ENCODE measurements at regions not wholly inside any gene's neighbourhood (a gene's known extent, or its start where the extent isn't known, plus 50 kb on each side); places are given as distances from the start of the nearest gene placed in this dataset.
A peak's percentile ranks its signal among the peaks of the same experiment; 100 is the strongest.
"Not testable (repeated sequence)": the region's sequence is repeated elsewhere in the genome, so short reads cannot be mapped to it uniquely, and the experiment has no call there.

- peaks cover 5% of the 10 kb centered on the region for H3K4me1 ChIP-seq (ENCODE audit: control insufficient read depth, insufficient read depth, low read length)
- H3K36me3 ChIP-seq (ENCODE audit: control insufficient read depth, insufficient read depth, low read length): no peaks in the 10 kb centered on the region
- no CpG with 5 or more reads among the region's 4 CpGs for WGBS (ENCODE audit: insufficient coverage)
- no peak for DNase-seq
- H3K9me3 ChIP-seq (replicated peaks; ENCODE audit: control insufficient read depth, low read depth, low read length): peaks cover 2% of the 10 kb centered on the region
- no peak overlapping the region for H3K27ac ChIP-seq (ENCODE audit: low read length)
- H3K4me3 ChIP-seq (ENCODE audit: low read length): no peak overlapping the region
- H3K27me3 ChIP-seq (ENCODE audit: control insufficient read depth, insufficient read depth, low read length): no peaks in the 10 kb centered on the region
Observed at GRCh38 chr2:8331068-8331467, 350.8 kb upstream of the ID2 start.

- Histone ChIP-seq H3K4me3 (ENCODE audit: low read length) (no peak overlapping the region), H3K9me3 (replicated peaks; ENCODE audit: control insufficient read depth, low read depth, low read length) (peaks cover 2% of the 10 kb centered on the region), H3K36me3 (ENCODE audit: control insufficient read depth, insufficient read depth, low read length) (no peaks in the 10 kb centered on the region), H3K27ac (ENCODE audit: low read length) (no peak overlapping the region), H3K4me1 (ENCODE audit: control insufficient read depth, insufficient read depth, low read length) (peaks cover 5% of the 10 kb centered on the region), H3K27me3 (ENCODE audit: control insufficient read depth, insufficient read depth, low read length) (no peaks in the 10 kb centered on the region)
- WGBS (ENCODE audit: insufficient coverage): 77% methylated on average over 8 of the region's 9 CpGs
- DNase-seq: no peak
Observed at GRCh38 chr2:8332646-8333045, 349.2 kb upstream of the ID2 start.

GRCh38 chr2:8333177-8333831 lies 348.6 kb upstream of the ID2 start:
- Histone ChIP-seq H3K4me3 (ENCODE audit: low read length) (no peak overlapping the region), H3K9me3 (replicated peaks; ENCODE audit: control insufficient read depth, low read depth, low read length) (peaks cover 2% of the 10 kb centered on the region), H3K27ac (ENCODE audit: low read length) (no peak overlapping the region), H3K36me3 (ENCODE audit: control insufficient read depth, insufficient read depth, low read length) (no peaks in the 10 kb centered on the region), H3K27me3 (ENCODE audit: control insufficient read depth, insufficient read depth, low read length) (no peaks in the 10 kb centered on the region), H3K4me1 (ENCODE audit: control insufficient read depth, insufficient read depth, low read length) (peaks cover 5% of the 10 kb centered on the region)
- 87% methylated on average over 9 of the region's 13 CpGs for WGBS (ENCODE audit: insufficient coverage)
- DNase-seq: no peak

GRCh38 chr2:8333832-8334187 lies 348.0 kb upstream of the ID2 start:
- H3K4me3 ChIP-seq (ENCODE audit: low read length); H3K27me3 ChIP-seq (ENCODE audit: control insufficient read depth, insufficient read depth, low read length); DNase-seq; H3K9me3 ChIP-seq (replicated peaks; ENCODE audit: control insufficient read depth, low read depth, low read length); H3K4me1 ChIP-seq (ENCODE audit: control insufficient read depth, insufficient read depth, low read length); H3K36me3 ChIP-seq (ENCODE audit: control insufficient read depth, insufficient read depth, low read length); H3K27ac ChIP-seq (ENCODE audit: low read length): not testable (repeated sequence)
- no CpG with 5 or more reads among the region's 5 CpGs for WGBS (ENCODE audit: insufficient coverage)

GRCh38 chr2:8334866-8335325 lies 347.0 kb upstream of the ID2 start:
- no peak for DNase-seq
- Histone ChIP-seq H3K9me3 (replicated peaks; ENCODE audit: control insufficient read depth, low read depth, low read length) (peaks cover 2% of the 10 kb centered on the region), H3K27me3 (ENCODE audit: control insufficient read depth, insufficient read depth, low read length) (no peaks in the 10 kb centered on the region), H3K4me3 (ENCODE audit: low read length) (no peak overlapping the region), H3K36me3 (ENCODE audit: control insufficient read depth, insufficient read depth, low read length) (no peaks in the 10 kb centered on the region), H3K4me1 (ENCODE audit: control insufficient read depth, insufficient read depth, low read length) (peaks cover 4% of the 10 kb centered on the region), H3K27ac (ENCODE audit: low read length) (no peak overlapping the region)
- 61% methylated on average over 8 of the region's 12 CpGs for WGBS (ENCODE audit: insufficient coverage)

GRCh38 chr2:8335801-8336200 lies 346.1 kb upstream of the ID2 start:
- no peaks in the 10 kb centered on the region for H3K36me3 ChIP-seq (ENCODE audit: control insufficient read depth, insufficient read depth, low read length)
- WGBS (ENCODE audit: insufficient coverage): 76% methylated on average over 6 of the region's 8 CpGs
- no peaks in the 10 kb centered on the region for H3K4me1 ChIP-seq (ENCODE audit: control insufficient read depth, insufficient read depth, low read length)
- H3K27me3 ChIP-seq (ENCODE audit: control insufficient read depth, insufficient read depth, low read length): no peaks in the 10 kb centered on the region
- no peak for DNase-seq
- H3K27ac ChIP-seq (ENCODE audit: low read length): no peak overlapping the region
- H3K4me3 ChIP-seq (ENCODE audit: low read length): no peak overlapping the region
- H3K9me3 ChIP-seq (replicated peaks; ENCODE audit: control insufficient read depth, low read depth, low read length): peaks cover 2% of the 10 kb centered on the region

- H3K27me3 ChIP-seq (ENCODE audit: control insufficient read depth, insufficient read depth, low read length): no peaks in the 10 kb centered on the region
- no peaks in the 10 kb centered on the region for H3K36me3 ChIP-seq (ENCODE audit: control insufficient read depth, insufficient read depth, low read length)
- no peak for DNase-seq
- H3K4me3 ChIP-seq (ENCODE audit: low read length): no peak overlapping the region
- peaks cover 2% of the 10 kb centered on the region for H3K9me3 ChIP-seq (replicated peaks; ENCODE audit: control insufficient read depth, low read depth, low read length)
- no peaks in the 10 kb centered on the region for H3K4me1 ChIP-seq (ENCODE audit: control insufficient read depth, insufficient read depth, low read length)
- WGBS (ENCODE audit: insufficient coverage): 80% methylated on average over 1 of the region's 4 CpGs
- H3K27ac ChIP-seq (ENCODE audit: low read length): no peak overlapping the region
Observed at GRCh38 chr2:8337321-8337720, 344.5 kb upstream of the ID2 start.

- H3K27ac ChIP-seq (ENCODE audit: low read length): no peak overlapping the region
- no peak overlapping the region for H3K4me3 ChIP-seq (ENCODE audit: low read length)
- H3K9me3 ChIP-seq (replicated peaks; ENCODE audit: control insufficient read depth, low read depth, low read length): no peaks in the 10 kb centered on the region
- H3K4me1 ChIP-seq (ENCODE audit: control insufficient read depth, insufficient read depth, low read length): no peaks in the 10 kb centered on the region
- no peaks in the 10 kb centered on the region for H3K27me3 ChIP-seq (ENCODE audit: control insufficient read depth, insufficient read depth, low read length)
- no peaks in the 10 kb centered on the region for H3K36me3 ChIP-seq (ENCODE audit: control insufficient read depth, insufficient read depth, low read length)
- WGBS (ENCODE audit: insufficient coverage): 73% methylated on average over 2 of the region's 3 CpGs
- no peak for DNase-seq
Observed at GRCh38 chr2:8342407-8342806, 339.4 kb upstream of the ID2 start.

- no peaks in the 10 kb centered on the region for H3K36me3 ChIP-seq (ENCODE audit: control insufficient read depth, insufficient read depth, low read length)
- no peak for DNase-seq
- no peaks in the 10 kb centered on the region for H3K27me3 ChIP-seq (ENCODE audit: control insufficient read depth, insufficient read depth, low read length)
- H3K27ac ChIP-seq (ENCODE audit: low read length): no peak overlapping the region
- no peak overlapping the region for H3K4me3 ChIP-seq (ENCODE audit: low read length)
- no CpG with 5 or more reads among the region's 2 CpGs for WGBS (ENCODE audit: insufficient coverage)
- no peaks in the 10 kb centered on the region for H3K4me1 ChIP-seq (ENCODE audit: control insufficient read depth, insufficient read depth, low read length)
- H3K9me3 ChIP-seq (replicated peaks; ENCODE audit: control insufficient read depth, low read depth, low read length): no peaks in the 10 kb centered on the region
Observed at GRCh38 chr2:8343031-8343430, 338.8 kb upstream of the ID2 start.

- Histone ChIP-seq H3K27ac (ENCODE audit: low read length) (no peak overlapping the region), H3K36me3 (ENCODE audit: control insufficient read depth, insufficient read depth, low read length) (no peaks in the 10 kb centered on the region), H3K27me3 (ENCODE audit: control insufficient read depth, insufficient read depth, low read length) (no peaks in the 10 kb centered on the region), H3K4me3 (ENCODE audit: low read length) (no peak overlapping the region), H3K4me1 (ENCODE audit: control insufficient read depth, insufficient read depth, low read length) (no peaks in the 10 kb centered on the region), H3K9me3 (replicated peaks; ENCODE audit: control insufficient read depth, low read depth, low read length) (no peaks in the 10 kb centered on the region)
- DNase-seq: peak; percentile 17
- WGBS (ENCODE audit: insufficient coverage): 62% methylated on average over 4 of the region's 10 CpGs
Observed at GRCh38 chr2:8344144-8345097, 337.4 kb upstream of the ID2 start.

Measured in muscle of leg (tissue), 3 donors.